ENCODE measurements at regions not wholly inside any gene's neighbourhood (a gene's known extent, or its start where the extent isn't known, plus 50 kb on each side); places are given as distances from the start of the nearest gene placed in this dataset.

GRCh38 chr3:23663246-23663645 lies 142.5 kb upstream of the UBE2E1 start:
- TF ChIP-seq REST (IDR thresholded peaks at IDR 0.05; ENCODE audit: insufficient read depth in 1 of 2, low read depth in 2 of 2, low read length in 2 of 2) (no peak), POLR2AphosphoS5 (IDR thresholded peaks at IDR 0.05; ENCODE audit: low read depth, low read length) (no peak), SIN3A (IDR thresholded peaks at IDR 0.05; ENCODE audit: borderline replicate concordance, insufficient read depth, low read length) (no peak), TAF1 (IDR thresholded peaks at IDR 0.05; ENCODE audit: borderline replicate concordance, insufficient read depth, low read length) (no peak), FOXP2 (optimal IDR thresholded peaks at IDR 0.05; ENCODE audit: borderline replicate concordance, extremely low read depth, extremely low read length, insufficient read depth) (no peak)

All from PFSK-1 (cell line).